Hematopoietic multipotent progenitor cell (in vitro differentiated cells): ENCODE measurements at regions not wholly inside any gene's neighbourhood (a gene's known extent, or its start where the extent isn't known, plus 50 kb on each side); places are given as distances from the start of the nearest gene placed in this dataset.

Experiments used
- DNase-seq, 3 donors: peaks; one replicate each; pipeline ENCODE4 v3.0.0-alpha.2; 2011 to 2015; ENCODE audit warnings: low read depth in 2 of 3, low spot score in 2 of 3

- no peak for DNase-seq
Measured at GRCh38 chr12:126708492-126708896, 1558.5 kb upstream of the TMEM132C start.

GRCh38 chr12:126718365-126718764, 1548.6 kb upstream of the TMEM132C start:
- DNase-seq, result no peak

- DNase-seq, result no peak
Measured at GRCh38 chr12:126719912-126720705, 1546.9 kb upstream of the TMEM132C start.

GRCh38 chr12:126726481-126727217, 1540.3 kb upstream of the TMEM132C start:
- no peak for DNase-seq

GRCh38 chr12:126727218-126728075, 1539.5 kb upstream of the TMEM132C start:
- DNase-seq, result no peak

GRCh38 chr12:126734296-126734695, 1532.7 kb upstream of the TMEM132C start:
- no peak for DNase-seq

GRCh38 chr12:126734710-126735109, 1532.3 kb upstream of the TMEM132C start:
- no peak for DNase-seq

- no peak for DNase-seq
Measured at GRCh38 chr12:126741536-126742240, 1525.3 kb upstream of the TMEM132C start.

GRCh38 chr12:126742241-126742641, 1524.7 kb upstream of the TMEM132C start:
- no peak for DNase-seq

- DNase-seq, result peak in 2 of 3 donors; percentile 12 to 54
Measured at GRCh38 chr12:126747530-126748149, 1519.3 kb upstream of the TMEM132C start.

- DNase-seq, result no peak
Measured at GRCh38 chr12:126752021-126752420, 1514.9 kb upstream of the TMEM132C start.

- no peak for DNase-seq
Measured at GRCh38 chr12:126757326-126757725, 1509.6 kb upstream of the TMEM132C start.

- DNase-seq, result no peak
Measured at GRCh38 chr12:126760092-126760491, 1506.9 kb upstream of the TMEM132C start.

GRCh38 chr12:126761420-126761819, 1505.5 kb upstream of the TMEM132C start:
- no peak for DNase-seq

- DNase-seq, result no peak
Measured at GRCh38 chr12:126762150-126762549, 1504.8 kb upstream of the TMEM132C start.

GRCh38 chr12:126763359-126763758, 1503.6 kb upstream of the TMEM132C start:
- DNase-seq, result no peak

GRCh38 chr12:126767334-126767733, 1499.6 kb upstream of the TMEM132C start:
- DNase-seq, result no peak

- DNase-seq, result peak in 1 of 3 donors; percentile 29
Measured at GRCh38 chr12:126768517-126768916, 1498.5 kb upstream of the TMEM132C start.

GRCh38 chr12:126770188-126770587, 1496.8 kb upstream of the TMEM132C start:
- DNase-seq, result no peak
